Thyroid gland (tissue), 4 donors: ENCODE measurements at regions not wholly inside any gene's neighbourhood (a gene's known extent, or its start where the extent isn't known, plus 50 kb on each side); places are given as distances from the start of the nearest gene placed in this dataset.
"Not testable (repeated sequence)": the region's sequence is repeated elsewhere in the genome, so short reads cannot be mapped to it uniquely, and the experiment has no call there.

ENCODE experiments used
- DNase-seq, 2 donors: peaks; one replicate each; pipeline ENCODE4 v3.0.0-alpha.2; 2019
- H3K27ac ChIP-seq, 3 donors: fragments of 200-600 bp; sonication (generic); 1 replicate in 2 of 3; 2 replicates in 1 of 3; pipeline ENCODE4 v1.5.1; 2016 to 2019; ENCODE audit warnings: mild to moderate bottlenecking in 1 of 3, moderate library complexity in 1 of 3
- H3K27me3 ChIP-seq: fragments of 200-600 bp; sonication (generic); one replicate; pipeline ENCODE4 v1.5.1; 2019
- H3K36me3 ChIP-seq, 2 donors: fragments of 200-600 bp; sonication (generic); one replicate each; pipeline ENCODE4 v1.5.1; 2016 to 2019
- H3K4me1 ChIP-seq, 2 donors: fragments of 200-600 bp; sonication (generic); one replicate each; pipeline ENCODE4 v1.5.1; 2017 to 2019
- H3K4me3 ChIP-seq, 3 donors: fragments of 200-600 bp; sonication (generic); replicated peaks in 1 of 3; 1 replicate in 2 of 3; 2 replicates in 1 of 3; pipeline ENCODE4 v1.5.1; 2016; ENCODE audit warnings: mild to moderate bottlenecking in 1 of 3
- H3K9me3 ChIP-seq: fragments of 200-600 bp; sonication (generic); one replicate; pipeline ENCODE4 v1.5.1; 2017
- POLR2A ChIP-seq, 2 donors: fragments of 450-650 bp; IDR thresholded peaks; one replicate each; pipeline ENCODE4 v1.6.1; 2017; ENCODE audit warnings: antibody characterized with exemption in 2 of 2, mild to moderate bottlenecking in 2 of 2, moderate library complexity in 1 of 2
- WGBS, 2 donors: methylation state at CpG; one replicate each; pipeline ENCODE4 v1.1.5; 2017; 5-methylcytosine and 5-hydroxymethylcytosine counted together
- intact Hi-C: fragments of 100-400 bp; cut with DNase I; formaldehyde crosslinking; loops from one replicate; pipeline ENCODE4 v1.15.1; 2023
- TF ChIP-seq, protein P1 (sequence below), 6 experiments: fragments of 200-600 bp in 3 of 6; fragments of 450-650 bp in 3 of 6; sonication (generic) in 3 of 6; IDR thresholded peaks; one replicate each; pipeline ENCODE4 v1.5.1; 2016 to 2019; ENCODE audit warnings: antibody characterized with exemption in 6 of 6, mild to moderate bottlenecking in 2 of 6, inconsistent platforms in 1 of 6, moderate library complexity in 1 of 6

- Histone ChIP-seq H3K27ac (no peak overlapping the region), H3K9me3 (no peaks in the 10 kb centered on the region), H3K4me3 (no peak overlapping the region), H3K36me3 (no peaks in the 10 kb centered on the region), H3K27me3 (no peaks in the 10 kb centered on the region), H3K4me1 (peaks cover 0 to 1% of the 10 kb centered on the region in 2 donors)
- TF ChIP-seq, protein P1, sequence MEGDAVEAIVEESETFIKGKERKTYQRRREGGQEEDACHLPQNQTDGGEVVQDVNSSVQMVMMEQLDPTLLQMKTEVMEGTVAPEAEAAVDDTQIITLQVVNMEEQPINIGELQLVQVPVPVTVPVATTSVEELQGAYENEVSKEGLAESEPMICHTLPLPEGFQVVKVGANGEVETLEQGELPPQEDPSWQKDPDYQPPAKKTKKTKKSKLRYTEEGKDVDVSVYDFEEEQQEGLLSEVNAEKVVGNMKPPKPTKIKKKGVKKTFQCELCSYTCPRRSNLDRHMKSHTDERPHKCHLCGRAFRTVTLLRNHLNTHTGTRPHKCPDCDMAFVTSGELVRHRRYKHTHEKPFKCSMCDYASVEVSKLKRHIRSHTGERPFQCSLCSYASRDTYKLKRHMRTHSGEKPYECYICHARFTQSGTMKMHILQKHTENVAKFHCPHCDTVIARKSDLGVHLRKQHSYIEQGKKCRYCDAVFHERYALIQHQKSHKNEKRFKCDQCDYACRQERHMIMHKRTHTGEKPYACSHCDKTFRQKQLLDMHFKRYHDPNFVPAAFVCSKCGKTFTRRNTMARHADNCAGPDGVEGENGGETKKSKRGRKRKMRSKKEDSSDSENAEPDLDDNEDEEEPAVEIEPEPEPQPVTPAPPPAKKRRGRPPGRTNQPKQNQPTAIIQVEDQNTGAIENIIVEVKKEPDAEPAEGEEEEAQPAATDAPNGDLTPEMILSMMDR (IDR thresholded peaks at IDR 0.05) = no peak
- no peak for TF ChIP-seq POLR2A (IDR thresholded peaks at IDR 0.05)
- WGBS, 2 donors = 76 to 80% methylated on average over 9 of the region's 9 CpGs
- DNase-seq = no peak
- intact Hi-C loops = no loop called here
Measured at GRCh38 chr4:26052663-26053541, 138.9 kb downstream of the SMIM20 start.

- Histone ChIP-seq H3K36me3 (no peaks in the 10 kb centered on the region), H3K4me1 (peaks cover 0 to 7% of the 10 kb centered on the region in 2 donors), H3K27me3 (no peaks in the 10 kb centered on the region), H3K9me3 (no peaks in the 10 kb centered on the region), H3K27ac (no peak overlapping the region), H3K4me3 (no peak overlapping the region)
- no peak for DNase-seq
- 82 to 91% methylated on average over 4 of the region's 4 CpGs for WGBS, 2 donors
- TF ChIP-seq, protein P1 (IDR thresholded peaks at IDR 0.05) = no peak
- TF ChIP-seq POLR2A (IDR thresholded peaks at IDR 0.05) = no peak
- intact Hi-C loops = no loop called here
Measured at GRCh38 chr4:26053761-26054160, 139.7 kb downstream of the SMIM20 start.

DNA sequence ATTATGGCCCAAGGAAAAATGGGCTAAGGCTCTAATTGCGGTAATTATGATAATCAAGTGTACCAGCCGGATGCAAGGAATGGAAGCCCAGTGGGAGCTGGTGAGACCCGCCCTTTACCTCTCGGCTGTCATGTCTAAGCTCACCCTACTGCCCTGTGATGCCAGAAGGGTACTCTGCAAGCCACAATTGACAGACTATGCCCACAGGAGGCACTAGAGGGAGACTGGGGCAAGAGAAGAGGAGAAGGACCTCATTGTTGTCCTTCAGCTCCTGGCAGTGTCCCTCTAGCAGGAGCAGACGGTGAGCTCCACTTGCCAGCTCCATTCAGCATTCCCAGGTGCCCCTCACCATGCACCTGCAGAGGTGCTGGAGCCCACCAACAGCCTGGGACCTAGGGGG lies 141.8 kb downstream of the SMIM20 start:
- Histone ChIP-seq H3K27me3 (no peaks in the 10 kb centered on the region), H3K27ac (no peak overlapping the region), H3K4me3 (no peak overlapping the region), H3K9me3 (no peaks in the 10 kb centered on the region), H3K4me1 (peaks cover 0 to 8% of the 10 kb centered on the region in 2 donors), H3K36me3 (no peaks in the 10 kb centered on the region)
- no peak for DNase-seq
- WGBS, 2 donors = 91 to 94% methylated on average over 4 of the region's 5 CpGs
- TF ChIP-seq POLR2A (IDR thresholded peaks at IDR 0.05) = no peak
- TF ChIP-seq, protein P1 (IDR thresholded peaks at IDR 0.05) = no peak
- intact Hi-C loops = no loop called here

DNA sequence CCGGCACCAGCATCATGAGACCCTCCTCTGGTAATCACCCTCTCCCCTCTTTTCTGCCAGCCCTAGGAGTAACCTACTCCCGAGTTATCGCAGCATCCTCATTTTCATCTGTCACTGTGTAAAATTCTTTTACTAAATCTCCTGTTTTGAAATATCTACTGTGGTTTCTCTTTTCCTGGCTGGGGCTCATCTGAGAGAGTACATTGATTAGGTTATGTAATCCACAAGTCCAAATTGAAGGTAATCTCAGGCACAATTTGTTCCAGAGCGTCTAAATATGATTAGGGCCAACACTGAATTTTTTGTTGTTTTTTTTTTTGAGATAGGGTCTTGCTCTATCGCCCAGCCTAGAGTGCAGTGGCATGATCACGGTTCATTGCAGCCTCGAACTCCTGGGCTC lies 142.4 kb downstream of the SMIM20 start:
- intact Hi-C loops = no loop called here
- no peaks in the 10 kb centered on the region for H3K36me3 ChIP-seq
- H3K9me3 ChIP-seq = no peaks in the 10 kb centered on the region
- no peak overlapping the region for H3K4me3 ChIP-seq
- WGBS, 2 donors = 90 to 94% methylated on average over 7 of the region's 7 CpGs
- no peak for DNase-seq
- H3K27ac ChIP-seq = no peak overlapping the region
- peaks cover 0 to 8% of the 10 kb centered on the region in 2 donors for H3K4me1 ChIP-seq
- TF ChIP-seq, protein P1 (IDR thresholded peaks at IDR 0.05) = no peak
- no peak for TF ChIP-seq POLR2A (IDR thresholded peaks at IDR 0.05)
- no peaks in the 10 kb centered on the region for H3K27me3 ChIP-seq

GRCh38 chr4:26057839-26058238 lies 143.8 kb downstream of the SMIM20 start:
- H3K4me3 ChIP-seq, H3K27me3 ChIP-seq, H3K9me3 ChIP-seq, DNase-seq, H3K36me3 ChIP-seq, H3K27ac ChIP-seq, H3K4me1 ChIP-seq, intact Hi-C loops: not testable (repeated sequence)
- 97% methylated on average over 3 of the region's 3 CpGs for WGBS, 2 donors
